HG02981 (cell line): ENCODE measurements at regions not wholly inside any gene's neighbourhood (a gene's known extent, or its start where the extent isn't known, plus 50 kb on each side); places are given as distances from the start of the nearest gene placed in this dataset.
"Not testable (repeated sequence)": the region's sequence is repeated elsewhere in the genome, so short reads cannot be mapped to it uniquely, and the experiment has no call there.

Experiments
- ATAC-seq: cut with Tn5 transposase; IDR thresholded peaks from one replicate; pipeline ENCODE4 v1.9.1; 2021; ENCODE audit warnings: mild to moderate bottlenecking, moderate library complexity; ENCODE audit not compliant: unreplicated experiment

- ATAC-seq, result no peak
Measured at GRCh38 chr17:70564006-70564620, 394.8 kb downstream of the KCNJ2 start.

DNA sequence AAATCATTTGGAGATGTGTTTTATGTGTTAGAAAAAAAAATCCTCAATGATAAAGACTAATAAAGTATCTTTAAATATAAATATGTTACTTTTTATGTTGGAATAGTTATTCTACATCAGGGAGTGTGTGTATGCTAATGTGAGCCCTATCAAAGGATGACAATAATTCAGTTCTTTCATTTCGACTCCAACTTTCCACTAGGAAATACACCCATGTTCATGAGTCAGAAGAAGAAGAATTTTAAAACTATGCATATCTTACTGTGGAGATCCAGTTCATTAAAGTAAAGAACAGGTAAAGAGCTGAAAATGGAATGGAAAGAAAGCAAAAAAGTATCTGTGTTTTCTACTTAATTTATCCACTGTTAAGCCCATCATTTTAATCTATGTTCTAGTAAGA, 399.8 kb downstream of the KCNJ2 start:
- ATAC-seq, result no peak

GRCh38 chr17:70577456-70577855, 408.1 kb downstream of the KCNJ2 start:
- no peak for ATAC-seq

DNA sequence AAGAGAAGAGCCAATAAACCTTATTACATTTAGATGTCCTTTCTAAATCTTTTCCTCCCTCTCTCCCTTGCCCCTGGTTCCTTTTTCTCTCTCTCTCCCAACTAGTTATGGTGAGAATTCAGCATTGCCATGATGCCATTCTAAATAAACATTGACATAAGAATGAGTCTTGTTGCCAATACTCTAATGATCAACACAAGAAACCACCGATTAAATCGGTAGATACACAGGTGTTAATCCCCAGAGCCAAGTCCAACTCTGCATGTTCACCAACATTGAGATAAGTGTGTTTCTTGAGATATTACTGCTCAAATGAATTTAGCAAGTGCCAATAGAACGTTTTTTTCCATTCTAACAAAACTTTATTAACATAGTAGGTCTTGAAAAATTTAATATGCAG, 412.1 kb downstream of the KCNJ2 start:
- no peak for ATAC-seq

GRCh38 chr17:70582777-70583176, 413.4 kb downstream of the KCNJ2 start:
- no peak for ATAC-seq

GRCh38 chr17:70584255-70584654, 414.9 kb downstream of the KCNJ2 start:
- no peak for ATAC-seq

GRCh38 chr17:70588003-70588402, 418.7 kb downstream of the KCNJ2 start:
- no peak for ATAC-seq

- no peak for ATAC-seq
Measured at GRCh38 chr17:70597774-70598173, 428.4 kb downstream of the KCNJ2 start.

DNA sequence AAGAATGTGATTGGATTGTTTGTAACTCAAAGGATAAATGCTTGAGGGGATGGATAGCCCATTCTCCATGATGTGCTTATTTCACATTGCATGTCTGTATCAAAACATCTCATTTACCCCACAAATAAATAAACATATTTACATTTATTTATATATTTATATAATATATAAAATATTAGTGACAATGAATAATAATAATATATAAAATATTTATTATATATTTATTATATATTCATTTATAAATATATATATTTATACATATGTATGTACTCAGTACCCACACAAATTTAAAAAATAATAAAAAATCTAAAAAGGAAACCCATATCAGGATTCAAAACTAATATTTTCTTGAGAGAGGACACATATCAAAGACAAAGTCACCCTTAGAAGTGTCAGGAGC, 429.9 kb downstream of the KCNJ2 start:
- no peak for ATAC-seq

DNA sequence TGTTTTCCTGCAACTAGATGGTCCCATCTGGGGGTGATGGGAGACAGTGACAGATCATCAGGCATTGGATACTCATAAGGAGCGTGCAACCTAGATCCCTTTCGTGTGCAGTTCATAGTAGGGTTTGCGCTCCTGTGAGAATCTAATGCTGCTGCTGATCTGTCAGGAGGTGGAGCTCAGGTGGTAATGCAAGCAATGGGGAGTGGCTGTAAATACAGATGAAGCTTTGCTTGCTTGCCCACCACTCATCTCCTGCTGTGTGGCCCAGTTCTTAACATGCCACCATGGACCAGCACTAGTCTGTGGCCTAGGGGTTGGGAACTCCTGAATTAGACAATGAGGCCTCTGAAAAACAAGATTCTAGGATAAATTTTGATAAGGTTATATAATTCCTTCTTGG, 430.6 kb downstream of the KCNJ2 start:
- ATAC-seq, result not testable (repeated sequence)

DNA sequence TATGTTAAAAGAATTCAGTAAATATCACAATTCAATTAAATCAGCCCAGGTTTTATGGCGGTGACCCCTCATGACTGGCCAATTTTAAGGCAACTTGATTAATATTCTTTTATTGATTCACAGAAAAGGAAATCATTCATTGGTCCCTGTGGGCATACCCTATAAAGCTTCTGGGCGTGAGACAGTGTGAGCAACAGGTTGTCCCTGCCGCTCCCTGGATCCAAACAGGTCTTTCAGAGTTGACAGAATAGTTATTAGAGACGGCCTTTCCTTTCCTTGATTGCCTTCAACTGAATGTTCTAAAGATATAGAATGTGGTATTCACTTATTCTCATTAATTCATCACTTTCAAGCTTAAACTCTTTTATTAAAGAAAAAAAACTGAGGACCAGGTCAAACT, 433.9 kb downstream of the KCNJ2 start:
- ATAC-seq, result no peak

DNA sequence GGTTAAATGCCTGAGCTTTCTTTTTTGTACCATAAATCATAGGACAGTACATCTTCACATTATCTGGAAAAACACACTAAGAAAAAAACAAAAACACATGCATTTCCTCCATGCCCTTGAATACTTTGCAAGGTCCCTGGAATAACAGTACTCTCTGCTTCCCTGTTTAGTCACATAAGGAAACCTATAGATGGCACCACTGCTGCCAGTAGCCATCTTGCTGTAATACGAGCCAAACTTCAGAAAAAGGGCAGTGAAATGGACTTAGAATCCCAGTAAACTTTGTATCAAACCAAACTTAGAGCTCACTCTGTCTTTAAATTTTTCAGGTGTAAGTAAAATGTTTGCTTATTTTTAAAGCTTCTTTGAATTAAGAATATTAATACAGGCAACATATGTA, 435.5 kb downstream of the KCNJ2 start:
- ATAC-seq, result no peak

DNA sequence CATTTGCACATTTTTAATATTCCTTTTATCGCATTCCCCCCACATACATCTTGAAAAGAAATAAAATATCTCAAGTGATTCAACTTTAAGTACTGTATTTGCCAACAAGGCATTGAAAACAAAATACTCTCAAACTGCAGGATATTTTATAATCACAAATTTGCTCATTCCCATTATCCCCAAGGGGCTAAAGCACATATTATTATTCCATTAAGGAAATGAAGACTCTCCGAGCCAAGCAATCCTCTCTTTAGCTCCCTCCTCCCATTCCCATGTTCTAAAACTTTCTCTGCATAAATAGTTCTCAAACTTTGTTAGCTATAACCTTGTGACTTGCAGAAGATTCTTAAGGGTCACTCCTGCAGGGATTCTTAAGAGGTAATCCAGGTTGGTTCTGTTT, 436.8 kb downstream of the KCNJ2 start:
- ATAC-seq, result no peak

DNA sequence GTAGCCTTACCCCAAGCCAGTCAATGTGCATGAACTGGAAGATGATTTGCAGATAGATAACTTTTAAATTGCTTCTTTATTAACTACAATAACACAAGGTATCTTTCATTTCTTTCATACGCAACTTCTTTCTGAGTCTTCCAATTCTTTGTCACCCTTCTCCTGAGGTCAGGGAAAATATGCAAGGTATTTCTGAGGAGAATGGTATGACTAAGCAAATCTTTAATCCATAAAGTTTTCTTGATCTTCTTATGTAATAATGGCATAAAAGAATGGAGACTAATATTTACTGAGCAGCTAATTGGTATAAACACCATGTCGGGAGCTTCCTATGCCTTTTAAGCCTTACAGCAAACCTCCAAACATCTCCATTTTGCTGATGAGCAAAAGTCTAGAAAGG, 438.9 kb downstream of the KCNJ2 start:
- ATAC-seq, result no peak

GRCh38 chr17:70608957-70609356, 439.6 kb downstream of the KCNJ2 start:
- no peak for ATAC-seq

GRCh38 chr17:70609566-70609965, 440.2 kb downstream of the KCNJ2 start:
- no peak for ATAC-seq

DNA sequence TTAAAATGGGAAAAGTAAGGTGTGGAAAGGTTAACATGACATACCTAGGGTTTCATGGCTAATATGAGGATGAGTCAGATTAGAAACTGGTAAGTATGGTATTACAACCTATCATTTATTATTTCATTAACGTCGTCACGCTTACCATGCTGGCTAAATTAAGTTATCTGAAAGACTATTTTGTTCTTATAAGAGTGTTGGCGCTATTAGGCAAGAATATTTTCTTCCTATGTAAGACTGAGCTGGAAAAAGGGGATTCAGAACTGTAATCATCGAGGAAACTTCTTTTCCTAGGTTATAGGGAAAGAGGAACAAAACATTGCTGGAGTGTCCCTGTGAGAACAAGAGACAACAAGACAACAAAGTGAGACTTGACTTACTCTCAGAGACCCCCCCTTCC, 440.8 kb downstream of the KCNJ2 start:
- ATAC-seq, result no peak

DNA sequence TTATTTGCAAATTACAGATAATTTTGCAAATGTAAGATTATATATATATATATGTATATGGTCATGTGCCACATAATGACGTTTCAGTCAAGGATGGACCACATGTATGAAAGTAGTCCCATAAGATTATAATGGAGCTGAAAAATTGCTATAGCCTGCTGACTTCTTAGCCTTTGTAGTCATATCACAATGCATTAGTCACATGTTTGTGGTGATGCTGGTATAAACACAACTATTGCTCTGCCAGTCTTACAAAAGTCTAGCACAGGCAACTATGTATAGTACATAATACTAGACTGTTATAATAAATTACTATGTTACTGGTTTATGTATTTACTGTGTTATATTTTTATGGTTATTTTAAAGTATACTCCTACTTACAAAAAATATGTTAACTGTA, 444.3 kb downstream of the KCNJ2 start:
- no peak for ATAC-seq

DNA sequence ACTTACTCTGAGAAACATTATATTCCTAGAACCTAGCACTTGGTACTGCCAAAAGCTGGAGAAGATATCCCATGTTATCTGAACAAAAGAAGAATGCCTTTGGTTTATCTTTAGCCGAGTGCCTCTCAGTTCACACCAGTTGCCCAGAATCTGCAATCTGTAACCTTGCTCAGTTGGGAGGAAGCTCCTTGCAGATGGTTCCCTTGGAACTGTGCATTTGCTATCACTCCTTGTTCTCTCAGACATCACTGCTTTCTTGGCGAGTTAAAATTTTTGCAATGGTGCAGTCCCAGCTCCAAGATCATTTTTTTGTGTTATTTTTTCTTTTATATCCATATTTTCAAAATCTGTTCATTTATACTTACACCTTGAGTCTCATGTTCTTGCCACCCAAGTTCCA, 446.5 kb downstream of the KCNJ2 start:
- ATAC-seq, result no peak

DNA sequence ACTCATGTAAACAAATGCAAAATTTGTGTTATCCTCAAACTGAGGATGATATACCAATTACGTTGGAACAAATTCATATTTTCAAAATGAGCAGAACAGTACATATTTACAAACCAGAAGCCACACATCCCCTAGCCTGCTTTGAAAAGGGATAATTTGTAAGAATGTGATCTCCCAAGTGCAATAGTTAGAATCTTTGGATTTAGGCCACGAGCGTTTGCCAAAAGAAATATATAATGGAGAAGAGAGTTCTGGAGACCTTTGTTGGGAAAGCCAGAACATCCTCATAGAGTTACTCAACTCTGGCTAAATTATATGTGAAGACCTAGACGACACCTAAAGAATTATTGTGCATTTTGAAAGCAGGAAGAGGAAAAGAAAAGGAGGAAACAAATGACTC, 449.3 kb downstream of the KCNJ2 start:
- ATAC-seq, result no peak

GRCh38 chr17:70621566-70621965, 452.2 kb downstream of the KCNJ2 start:
- no peak for ATAC-seq

DNA sequence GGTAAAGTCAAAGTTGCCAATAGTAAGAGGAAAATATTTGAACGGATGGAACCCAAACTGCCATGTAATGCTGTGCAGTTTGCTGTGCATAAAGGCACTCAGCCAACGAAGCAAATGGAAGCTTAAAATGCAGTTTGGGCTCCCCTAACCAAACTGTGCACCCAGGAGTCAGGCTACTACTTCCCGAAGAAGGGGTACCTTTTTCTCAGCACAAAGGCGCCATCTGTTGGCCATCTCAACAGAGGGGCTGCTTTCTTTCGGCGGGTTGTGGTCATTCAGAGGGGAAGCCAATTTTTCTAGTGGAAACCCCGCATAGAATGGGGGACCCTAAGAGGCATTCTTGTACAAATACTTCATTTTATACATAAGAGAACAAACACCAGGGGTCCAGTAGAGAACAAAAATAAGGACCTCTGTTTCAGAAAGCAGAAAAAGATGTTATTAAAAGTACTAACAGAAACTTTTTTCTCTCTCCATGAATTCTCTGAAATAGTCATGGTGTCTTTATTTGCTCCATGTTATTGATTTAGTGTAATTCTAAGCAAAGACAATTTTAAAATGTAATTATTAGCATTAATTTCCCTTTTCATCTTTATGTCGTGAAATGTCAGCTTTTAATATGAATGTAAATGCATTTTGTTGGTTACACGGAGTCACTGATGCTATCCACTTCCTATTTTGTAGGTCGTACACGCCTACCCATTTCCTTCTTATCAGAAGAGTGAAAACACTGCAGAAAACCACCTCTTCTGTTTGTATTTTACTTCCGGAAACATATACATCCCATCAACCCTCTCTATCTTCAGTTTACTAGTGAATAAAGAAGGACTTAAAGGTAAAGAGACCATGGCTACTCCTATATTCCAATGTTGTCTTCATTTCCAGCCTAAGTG, 453.3 kb downstream of the KCNJ2 start:
- no peak for ATAC-seq

DNA sequence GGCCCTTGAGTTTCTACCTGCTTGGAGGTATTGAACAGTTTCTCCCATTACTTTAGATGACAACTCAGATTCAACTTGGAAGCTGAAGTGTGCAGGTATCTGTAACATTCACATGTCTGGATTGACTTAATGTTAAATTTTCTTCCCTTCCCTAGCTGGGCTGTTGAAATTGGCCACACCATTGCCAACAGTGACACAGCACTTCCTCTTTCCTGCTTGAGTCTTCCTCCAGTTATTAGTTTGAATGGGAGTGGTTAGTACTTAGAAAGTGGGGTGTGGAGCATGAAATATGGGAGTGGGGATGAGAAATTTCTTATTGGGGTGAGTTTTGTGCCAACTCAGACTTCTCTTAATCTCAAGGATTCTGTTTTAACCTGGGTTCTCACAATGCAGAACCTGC, 454.9 kb downstream of the KCNJ2 start:
- no peak for ATAC-seq
